K562 (cell line): ENCODE measurements at regions not wholly inside any gene's neighbourhood (a gene's known extent, or its start where the extent isn't known, plus 50 kb on each side); places are given as distances from the start of the nearest gene placed in this dataset.

ENCODE experiments used
- FOSL1 ChIP-seq: fragments of 200-800 bp; sonication (Bioruptor generic); conservative IDR thresholded peaks from 2 replicates; pipeline ENCODE4 v1.6.1; 2016; ENCODE audit warnings: missing genetic modification characterization, missing compliant biosample characterization
- HMBOX1 ChIP-seq: sonication (generic); IDR thresholded peaks from 2 replicates; pipeline ENCODE4 v1.6.1; 2016
- JUN ChIP-seq, 2 experiments: sonication (generic) in 1 of 2; formaldehyde crosslinking in 1 of 2; IDR thresholded peaks; 2 replicates each; pipeline versions ENCODE4 v1.6.1 to v1.8.0; 2012 to 2022; ENCODE audit warnings: borderline replicate concordance in 2 of 2, mild to moderate bottlenecking in 2 of 2, improper control_type of control experiment in 1 of 2, low read depth in 1 of 2, low read length in 1 of 2, missing genetic modification reagents in 1 of 2
- MTA3 ChIP-seq: fragments of 450-650 bp; formaldehyde crosslinking; IDR thresholded peaks from 2 replicates; pipeline ENCODE4 v1.6.1; 2017; ENCODE audit warnings: mild to moderate bottlenecking, borderline replicate concordance
- TBP ChIP-seq: optimal IDR thresholded peaks from 2 replicates; pipeline ENCODE3; 2011; ENCODE audit warnings: low read depth, low read length, improper control_type of control experiment
- TGIF2 ChIP-seq: sonication (generic); formaldehyde crosslinking; IDR thresholded peaks from 2 replicates; pipeline ENCODE4 v1.8.1; 2022; ENCODE audit warnings: mild to moderate bottlenecking, missing genetic modification reagents, moderate library complexity
- U2AF1 ChIP-seq: fragments of 200-400 bp; formaldehyde crosslinking; optimal IDR thresholded peaks from 2 replicates; pipeline ENCODE3; 2017; ENCODE audit warnings: mild to moderate bottlenecking, low read depth, low read length, moderate library complexity
- ZBTB8A ChIP-seq: fragments of 450-650 bp; IDR thresholded peaks from 2 replicates; pipeline ENCODE4 v1.6.1; 2018; ENCODE audit warnings: mild to moderate bottlenecking, moderate library complexity; ENCODE audit not compliant: partially characterized antibody
- ZNF274 ChIP-seq: IDR thresholded peaks from 2 replicates; pipeline ENCODE4 v1.6.1; 2011; ENCODE audit warnings: low read depth, mild to moderate bottlenecking, low read length, moderate library complexity, borderline replicate concordance
- ZNF449 ChIP-seq: fragments of 250-450 bp; sonication (Bioruptor Pico); IDR thresholded peaks from 2 replicates; pipeline ENCODE4 v1.8.0; 2022; ENCODE audit warnings: moderate library complexity, mild to moderate bottlenecking, inconsistent platforms

- TF ChIP-seq MTA3: no peak
- TF ChIP-seq U2AF1: no peak
- no peak for TF ChIP-seq ZNF449
- TF ChIP-seq TBP: no peak
- no peak for TF ChIP-seq JUN (IDR thresholded peaks at IDR 0.05; ENCODE audit: borderline replicate concordance, low read depth, low read length)
- no peak for TF ChIP-seq JUN (CRISPR knock-in tag; IDR thresholded peaks at IDR 0.05; ENCODE audit: borderline replicate concordance)
- no peak for TF ChIP-seq FOSL1
- TF ChIP-seq TGIF2: no peak
- no peak for TF ChIP-seq ZNF274
- no peak for TF ChIP-seq HMBOX1
- TF ChIP-seq ZBTB8A: no peak
Observed at GRCh38 chr9:71632776-71633175, 135.5 kb downstream of the CEMIP2 start.
